H1 (cell line): ENCODE measurements at regions not wholly inside any gene's neighbourhood (a gene's known extent, or its start where the extent isn't known, plus 50 kb on each side); places are given as distances from the start of the nearest gene placed in this dataset.
A peak's percentile ranks its signal among the peaks of the same experiment; 100 is the strongest.

Experiments
- CTCF ChIA-PET: fragments of 300-600 bp; sonication (Branson Sonifier 250); formaldehyde crosslinking; loops from one replicate; lab custom pipeline; 2021; ENCODE audit not compliant: partially characterized antibody; lab: Charles Lee
- POLR2A ChIA-PET: fragments of 300-600 bp; sonication (Branson Sonifier 250); formaldehyde crosslinking; loops from one replicate; lab custom pipeline; 2021; ENCODE audit warnings: inconsistent platforms; ENCODE audit not compliant: partially characterized antibody; lab: Charles Lee
- DNase-seq, 2 experiments: peaks; one replicate each; pipeline versions ENCODE4 v3.0.0 to v3.0.0-alpha.2; 2010 to 2022; ENCODE audit warnings: low spot score in 2 of 2, low read depth in 1 of 2, mixed read lengths in 1 of 2
- FAIRE-seq: peaks from 2 replicates; lab custom pipeline; 2011; peaks lifted over from hg19 to GRCh38; lab: Jason Lieb, UNC
- H2AFZ ChIP-seq: 2 replicates; pipeline ENCODE4 v1.8.1; 2012; ENCODE audit warnings: low read length, inconsistent platforms
- H2AK5ac ChIP-seq: 2 replicates; pipeline ENCODE4 v1.6.1; 2013; ENCODE audit warnings: low read depth, low read length
- H2BK120ac ChIP-seq: replicated peaks from 2 replicates; pipeline ENCODE3; 2013; ENCODE audit warnings: low read depth, low read length, inconsistent platforms
- H2BK12ac ChIP-seq: 2 replicates; pipeline ENCODE4 v1.6.1; 2013; ENCODE audit warnings: low read depth, low read length
- H2BK15ac ChIP-seq: 2 replicates; pipeline ENCODE4 v1.6.1; 2013; ENCODE audit warnings: low read length
- H2BK20ac ChIP-seq: 2 replicates; pipeline ENCODE4 v1.6.1; 2013; ENCODE audit warnings: low read length
- H2BK5ac ChIP-seq: 2 replicates; pipeline ENCODE4 v1.6.1; 2013; ENCODE audit warnings: low read depth, low read length
- H3K14ac ChIP-seq: 2 replicates; pipeline ENCODE4 v1.6.1; 2013; ENCODE audit warnings: inconsistent platforms; ENCODE audit not compliant: insufficient read length
- H3K18ac ChIP-seq: 2 replicates; pipeline ENCODE4 v1.6.1; 2013; ENCODE audit warnings: low read length; ENCODE audit errors: extremely low read depth
- H3K23ac ChIP-seq: 2 replicates; pipeline ENCODE4 v1.6.1; 2013; ENCODE audit warnings: inconsistent platforms; ENCODE audit not compliant: insufficient read length
- H3K23me2 ChIP-seq: 2 replicates; pipeline ENCODE4 v1.6.1; 2013; ENCODE audit warnings: low read depth, low read length
- H3K27ac ChIP-seq: 2 replicates; pipeline ENCODE4 v1.6.1; 2011; ENCODE audit warnings: low read depth, low read length, inconsistent platforms
- H3K27me3 ChIP-seq, 4 experiments: replicated peaks in 1 of 4; 1 replicate in 1 of 4; 2 replicates in 3 of 4; pipeline versions ENCODE4 v1.6.1 to v1.8.1; 2011 to 2013; ENCODE audit warnings: low read length in 3 of 4, mild to moderate bottlenecking in 3 of 4, inconsistent platforms in 2 of 4, mixed read lengths in 2 of 4, moderate library complexity in 1 of 4; ENCODE audit not compliant: control insufficient read depth in 3 of 4, insufficient read depth in 3 of 4; ENCODE audit errors: extremely low read depth in 1 of 4
- H3K36me3 ChIP-seq, 4 experiments: 2 replicates each; pipeline versions ENCODE4 v1.6.1 to v1.8.1; 2011 to 2013; ENCODE audit warnings: mild to moderate bottlenecking in 4 of 4, low read length in 3 of 4, moderate library complexity in 2 of 4, control low read depth in 1 of 4, inconsistent platforms in 1 of 4; ENCODE audit not compliant: insufficient read depth in 4 of 4, control insufficient read depth in 2 of 4
- H3K4ac ChIP-seq: replicated peaks from 2 replicates; pipeline ENCODE3; 2013; ENCODE audit warnings: low read length, low read depth, mixed read lengths, inconsistent platforms; ENCODE audit not compliant: insufficient read length
- H3K4me1 ChIP-seq, 4 experiments: replicated peaks in 1 of 4; 1 replicate in 1 of 4; 2 replicates in 3 of 4; pipeline versions ENCODE4 v1.6.1 to v1.8.1; 2011 to 2013; ENCODE audit warnings: low read length in 3 of 4, inconsistent platforms in 2 of 4, mixed read lengths in 1 of 4; ENCODE audit not compliant: insufficient read depth in 4 of 4, control insufficient read depth in 3 of 4
- H3K4me2 ChIP-seq, 2 experiments: 2 replicates each; pipeline versions ENCODE4 v1.6.1 to v1.8.1; 2011 to 2013; ENCODE audit warnings: low read depth in 2 of 2, low read length in 2 of 2, control low read depth in 1 of 2, inconsistent platforms in 1 of 2, mild to moderate bottlenecking in 1 of 2; ENCODE audit not compliant: insufficient read depth in 1 of 2
- H3K4me3 ChIP-seq, 4 experiments: fragments of 200-600, 300-600 bp in 1 of 4; sonication (generic), shearing (Covaris generic), sonication (Bioruptor Twin) in 1 of 4; 2 replicates each; pipeline versions ENCODE4 v1.5.1 to v1.8.1; 2011 to 2016; ENCODE audit warnings: low read length in 4 of 4, low read depth in 3 of 4, control low read depth in 2 of 4, inconsistent platforms in 2 of 4, mild to moderate bottlenecking in 2 of 4, mixed read lengths in 1 of 4, moderate library complexity in 1 of 4; ENCODE audit not compliant: insufficient read depth in 2 of 4; ENCODE audit errors: extremely low read depth in 1 of 4
- H3K56ac ChIP-seq: replicated peaks from 2 replicates; pipeline ENCODE3; 2013; ENCODE audit warnings: low read depth, mild to moderate bottlenecking, mixed read lengths, low read length, inconsistent platforms; ENCODE audit not compliant: insufficient read length
- H3K79me1 ChIP-seq: 2 replicates; pipeline ENCODE4 v1.6.1; 2013; ENCODE audit warnings: low read depth, low read length, control low read depth
- H3K79me2 ChIP-seq, 2 experiments: 2 replicates each; pipeline versions ENCODE4 v1.6.1 to v1.8.1; 2012 to 2013; ENCODE audit warnings: low read length in 2 of 2, mild to moderate bottlenecking in 2 of 2, inconsistent platforms in 1 of 2; ENCODE audit not compliant: insufficient read depth in 2 of 2, control insufficient read depth in 1 of 2
- H3K9ac ChIP-seq, 4 experiments: replicated peaks in 1 of 4; 1 replicate in 1 of 4; 2 replicates in 3 of 4; pipeline versions ENCODE4 v1.6.1 to v1.8.1; 2011 to 2013; ENCODE audit warnings: low read depth in 3 of 4, low read length in 3 of 4, control low read depth in 2 of 4, mild to moderate bottlenecking in 2 of 4, moderate library complexity in 2 of 4, inconsistent platforms in 1 of 4; ENCODE audit errors: extremely low read depth in 1 of 4
- H3K9me3 ChIP-seq, 2 experiments: 2 replicates each; pipeline versions ENCODE4 v1.6.1 to v1.8.1; 2012 to 2013; ENCODE audit warnings: mild to moderate bottlenecking in 2 of 2, moderate library complexity in 2 of 2, control low read depth in 1 of 2, inconsistent platforms in 1 of 2, low read depth in 1 of 2, low read length in 1 of 2, mixed read lengths in 1 of 2; ENCODE audit not compliant: insufficient read depth in 2 of 2
- H4K20me1 ChIP-seq, 2 experiments: replicated peaks in 1 of 2; 2 replicates each; pipeline versions ENCODE3 to v1.8.1; 2011 to 2013; ENCODE audit warnings: inconsistent platforms in 2 of 2, low read length in 2 of 2, mild to moderate bottlenecking in 1 of 2; ENCODE audit not compliant: insufficient read depth in 2 of 2, control insufficient read depth in 1 of 2
- H4K5ac ChIP-seq: 2 replicates; pipeline ENCODE4 v1.6.1; 2013; ENCODE audit warnings: low read length, low read depth, mixed read lengths, inconsistent platforms; ENCODE audit not compliant: insufficient read length
- H4K8ac ChIP-seq: 2 replicates; pipeline ENCODE4 v1.8.0; 2013; ENCODE audit warnings: mild to moderate bottlenecking, moderate library complexity, low read length, inconsistent platforms; ENCODE audit not compliant: insufficient read depth; ENCODE audit errors: extremely low read depth
- H4K91ac ChIP-seq: replicated peaks from 2 replicates; pipeline ENCODE3; 2013; ENCODE audit warnings: low read length, mixed read lengths, inconsistent platforms; ENCODE audit not compliant: insufficient read length
- ASH2L ChIP-seq: fragments of 200-600, 300-600 bp; sonication (generic); IDR thresholded peaks from one replicate; pipeline ENCODE4 v1.7.1; 2017; ENCODE audit warnings: low read length
- CHD1 ChIP-seq: IDR thresholded peaks from 2 replicates; pipeline ENCODE4 v1.6.1; 2012; ENCODE audit warnings: low read depth, low read length, improper control_type of control experiment
- WGBS, 2 experiments: shearing (Covaris generic) in 1 of 2; methylation state at CpG; one replicate each; pipeline versions ENCODE4 v1.1.6 to v1.1.7; 2013 to 2015; ENCODE audit warnings: low lambda C conversion rate in 2 of 2, mixed read lengths in 2 of 2, inconsistent platforms in 1 of 2, low coverage in 1 of 2, missing lambda C conversion rate in 1 of 2; ENCODE audit not compliant: insufficient replicate concordance in 2 of 2, insufficient coverage in 1 of 2, insufficient read length in 1 of 2; ENCODE audit errors: extremely low coverage in 1 of 2, missing lambda C conversion rate in 1 of 2; 5-methylcytosine and 5-hydroxymethylcytosine counted together

- no peak overlapping the region for H3K9ac ChIP-seq
- H3K27ac ChIP-seq, result no peak overlapping the region
- H3K23me2 ChIP-seq, result no peaks in the 10 kb centered on the region
- H3K4me3 ChIP-seq, result no peak overlapping the region
- no peak overlapping the region for H4K91ac ChIP-seq
- no peak overlapping the region for H3K14ac ChIP-seq
- ChIA-PET POLR2A (no interaction called here), CTCF (interaction anchor here (0.5 to 1.4 kb wide), 4 partner anchors 206 to 1278 kb away, joined by 3 to 4 read pairs (median 3); no protein-coding TSS in a partner anchor)
- no peak for TF ChIP-seq CHD1
- TF ChIP-seq ASH2L, result no peak
- H3K9me3 ChIP-seq, result peaks cover 0 to 7% of the 10 kb centered on the region in 2 experiments; a peak in 1 of 4 replicates
- H2BK5ac ChIP-seq, result no peak overlapping the region
- H3K36me3 ChIP-seq, result no peaks in the 10 kb centered on the region
- no peak overlapping the region for H3K4ac ChIP-seq
- no peak overlapping the region for H2BK15ac ChIP-seq
- H3K79me2 ChIP-seq, result no peaks in the 10 kb centered on the region
- H3K23ac ChIP-seq, result no peak overlapping the region
- no peak overlapping the region for H4K5ac ChIP-seq
- DNase-seq, result no peak
- H3K4me2 ChIP-seq, result no peak overlapping the region
- H2BK20ac ChIP-seq, result no peak overlapping the region
- no peak for FAIRE-seq
- H2AK5ac ChIP-seq, result no peak overlapping the region
- 86% methylated on average over 1 of the region's 1 CpG; no CpG with 5 or more reads in 1 of the 2 experiments for WGBS, 2 experiments
- no peak overlapping the region for H2BK12ac ChIP-seq
- H4K8ac ChIP-seq, result no peak overlapping the region
- no peaks in the 10 kb centered on the region for H3K27me3 ChIP-seq
- H3K56ac ChIP-seq, result peak overlapping the region; percentile 46
- no peaks in the 10 kb centered on the region for H3K79me1 ChIP-seq
- no peak overlapping the region for H2BK120ac ChIP-seq
- no peak overlapping the region for H2AFZ ChIP-seq
- no peaks in the 10 kb centered on the region for H4K20me1 ChIP-seq
- no peak overlapping the region for H3K18ac ChIP-seq
- H3K4me1 ChIP-seq, result no peaks in the 10 kb centered on the region
These were observed 944.7 kb upstream of the NDST4 start for GRCh38 chr4:116058129-116058528.
